HEK293T (cell line): ENCODE measurements at regions not wholly inside any gene's neighbourhood (a gene's known extent, or its start where the extent isn't known, plus 50 kb on each side); places are given as distances from the start of the nearest gene placed in this dataset.
A peak's percentile ranks its signal among the peaks of the same experiment; 100 is the strongest.

Experiments used
- CTCF ChIA-PET: fragments of 350-600 bp; formaldehyde crosslinking; extraction: SDS; loops from one replicate; lab custom pipeline; 2021; ENCODE audit warnings: antibody characterized with exemption, inconsistent platforms; lab: Yijun Ruan, JAX
- POLR2A ChIA-PET: fragments of 350-600 bp; formaldehyde crosslinking; extraction: SDS; loops from one replicate; lab custom pipeline; 2020; ENCODE audit warnings: antibody characterized with exemption, inconsistent platforms; lab: Yijun Ruan, JAX
- DNase-seq: peaks from one replicate; pipeline ENCODE4 v3.0.0; 2012; ENCODE audit warnings: mixed read lengths; ENCODE audit errors: extremely low spot score
- ARNT ChIP-seq: fragments of 450-650 bp; IDR thresholded peaks from 2 replicates; pipeline ENCODE4 v1.6.1; 2017; ENCODE audit warnings: mild to moderate bottlenecking
- BHLHE40 ChIP-seq: fragments of 450-650 bp; IDR thresholded peaks from 2 replicates; pipeline ENCODE4 v1.6.1; 2016; ENCODE audit warnings: mild to moderate bottlenecking, moderate library complexity, borderline replicate concordance
- CTBP1 ChIP-seq: fragments of 450-650 bp; IDR thresholded peaks from 2 replicates; pipeline ENCODE4 v1.6.1; 2016; ENCODE audit warnings: borderline replicate concordance
- ELF4 ChIP-seq: fragments of 450-650 bp; IDR thresholded peaks from 2 replicates; pipeline ENCODE4 v1.6.1; 2017; ENCODE audit warnings: antibody characterized with exemption
- FOXA1 ChIP-seq: fragments of 450-650 bp; IDR thresholded peaks from 2 replicates; pipeline ENCODE4 v1.6.1; 2016; ENCODE audit warnings: mild to moderate bottlenecking
- FOXK2 ChIP-seq: fragments of 450-650 bp; IDR thresholded peaks from 2 replicates; pipeline ENCODE4 v1.6.1; 2016; ENCODE audit warnings: mild to moderate bottlenecking
- FOXM1 ChIP-seq: fragments of 450-650 bp; IDR thresholded peaks from 2 replicates; pipeline ENCODE4 v1.6.1; 2017; ENCODE audit warnings: mild to moderate bottlenecking, borderline replicate concordance
- HDGF ChIP-seq: fragments of 450-650 bp; IDR thresholded peaks from 2 replicates; pipeline ENCODE4 v1.6.1; 2017; ENCODE audit warnings: antibody characterized with exemption, borderline replicate concordance
- L3MBTL2 ChIP-seq: fragments of 450-650 bp; conservative IDR thresholded peaks from 2 replicates; pipeline ENCODE4 v1.6.1; 2016; ENCODE audit warnings: mild to moderate bottlenecking
- LEF1 ChIP-seq: fragments of 450-650 bp; IDR thresholded peaks from 2 replicates; pipeline ENCODE4 v1.6.1; 2017; ENCODE audit warnings: mild to moderate bottlenecking, borderline replicate concordance
- NFRKB ChIP-seq: fragments of 450-650 bp; IDR thresholded peaks from 2 replicates; pipeline ENCODE4 v1.6.1; 2016; ENCODE audit warnings: mild to moderate bottlenecking, moderate library complexity
- PKNOX1 ChIP-seq: fragments of 450-650 bp; IDR thresholded peaks from 2 replicates; pipeline ENCODE4 v1.6.1; 2016
- SP1 ChIP-seq: fragments of 450-650 bp; IDR thresholded peaks from 2 replicates; pipeline ENCODE4 v1.6.1; 2017
- SUZ12 ChIP-seq: fragments of 450-650 bp; IDR thresholded peaks from 2 replicates; pipeline ENCODE4 v1.6.1; 2016; ENCODE audit warnings: mild to moderate bottlenecking
- TARDBP ChIP-seq: fragments of 450-650 bp; IDR thresholded peaks from 2 replicates; pipeline ENCODE4 v1.6.1; 2016
- ZNF384 ChIP-seq: fragments of 450-650 bp; IDR thresholded peaks from 2 replicates; pipeline ENCODE4 v1.6.1; 2016

DNA sequence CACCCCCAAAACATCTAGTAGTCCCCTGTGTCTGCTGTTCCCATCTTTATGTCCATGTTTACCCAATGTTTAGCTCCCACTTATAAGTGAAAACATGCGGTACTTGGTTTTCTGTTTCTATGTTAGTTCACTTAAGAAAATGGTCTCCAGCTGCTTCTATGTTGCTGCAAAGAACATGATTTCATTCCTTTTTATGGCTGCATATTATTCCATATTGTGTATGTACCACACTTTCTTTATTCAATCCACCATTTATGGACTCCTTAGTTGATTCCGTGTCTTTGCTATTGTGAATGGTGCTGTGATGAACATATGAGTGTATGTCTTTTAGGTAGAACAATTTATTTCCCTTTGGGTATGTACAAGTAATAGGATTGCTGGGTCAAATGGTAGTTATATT is 51.2 kb downstream of the GRK7 start:
- ChIA-PET CTCF (no interaction called here), POLR2A (no interaction called here)
- no peak for DNase-seq
- TF ChIP-seq BHLHE40 (no peak), L3MBTL2 (no peak), PKNOX1 (no peak), CTBP1 (no peak), ZNF384 (no peak), SP1 (no peak), TARDBP (no peak)

DNA sequence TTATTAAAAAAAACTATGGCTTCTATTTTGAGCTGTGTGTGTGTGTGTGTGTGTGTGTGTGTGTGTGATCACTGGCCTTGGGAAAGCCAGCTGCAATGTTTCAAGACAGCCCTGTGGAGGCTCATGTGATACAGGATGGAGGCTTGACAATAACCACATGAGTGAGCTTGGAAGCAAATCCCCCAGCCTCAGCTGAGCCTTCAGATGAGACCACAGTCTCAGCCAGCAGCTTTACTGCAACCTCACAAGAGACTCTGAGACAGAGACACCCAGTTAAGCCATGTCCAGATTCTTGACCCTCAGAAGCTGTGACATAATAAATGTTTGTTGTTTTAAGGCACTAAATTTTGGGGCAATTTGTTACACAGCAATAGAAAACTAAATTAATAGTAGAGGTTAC is 52.5 kb downstream of the GRK7 start:
- ChIA-PET CTCF (no interaction called here), POLR2A (no interaction called here)
- no peak for DNase-seq
- TF ChIP-seq FOXA1 = no peak

GRCh38 chr3:141816958-141817357 is 53.8 kb downstream of the GRK7 start:
- no peak for DNase-seq
- ChIA-PET CTCF (no interaction called here), POLR2A (interaction anchor here (0.8 kb wide), 1 partner anchor 58 kb away, joined by 3 read pairs; no protein-coding TSS in a partner anchor)
- TF ChIP-seq FOXK2 = no peak
- no peak for TF ChIP-seq FOXM1
- TF ChIP-seq L3MBTL2 = 0 out of 2 replicates have a peak, but pooled peaks have one; percentile 15
- TF ChIP-seq TARDBP = no peak
- TF ChIP-seq CTBP1 = no peak
- no peak for TF ChIP-seq LEF1

DNA sequence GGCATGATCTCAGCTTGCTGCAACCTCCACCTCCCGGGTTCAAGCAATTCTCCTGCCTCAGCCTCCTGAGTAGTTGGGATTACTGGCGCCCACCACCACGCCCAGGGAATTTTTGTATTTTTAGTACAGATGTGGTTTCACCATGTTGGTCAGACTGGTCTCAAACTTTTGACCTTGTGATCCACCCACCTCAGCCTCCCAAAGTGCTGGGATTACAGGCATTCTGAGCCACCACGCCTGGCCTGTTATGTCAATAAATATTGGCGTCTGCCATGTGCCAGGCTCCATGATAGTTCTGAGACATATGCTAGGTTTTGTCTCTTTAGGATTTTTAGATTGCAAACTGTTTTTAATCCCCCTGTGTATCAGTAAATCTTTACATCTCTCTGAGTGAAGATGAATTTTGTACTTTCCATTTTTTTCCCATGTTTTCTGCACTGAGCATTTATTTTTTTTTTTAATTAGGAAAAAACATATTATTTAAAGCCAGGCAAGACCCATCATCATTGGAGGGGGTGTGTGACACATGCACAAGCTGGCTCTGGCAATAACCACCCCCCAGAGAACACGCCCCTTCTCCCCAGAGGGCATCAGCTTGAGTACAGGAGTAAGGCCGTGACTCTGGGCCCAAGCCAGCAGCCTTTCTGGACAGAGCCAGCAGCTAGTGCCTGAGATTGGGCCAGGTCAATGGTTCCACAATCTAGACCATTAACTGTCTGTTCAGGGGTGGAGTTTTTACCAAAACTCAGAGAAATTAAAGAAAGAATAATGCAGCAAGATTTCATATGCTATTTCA is 51.0 kb upstream of the ATP1B3 start:
- no peak for DNase-seq
- ChIA-PET POLR2A (no interaction called here), CTCF (interaction anchor here (0.7 kb wide), 1 partner anchor 43 kb away, joined by 5 read pairs; no protein-coding TSS in a partner anchor)
- TF ChIP-seq ZNF384 (no peak), LEF1 (no peak), ARNT (no peak), FOXK2 (no peak), SUZ12 (no peak), NFRKB (no peak), CTBP1 (no peak), HDGF (no peak), FOXA1 (no peak), BHLHE40 (no peak), ELF4 (no peak)
